ENCODE measurements at regions not wholly inside any gene's neighbourhood (a gene's known extent, or its start where the extent isn't known, plus 50 kb on each side); places are given as distances from the start of the nearest gene placed in this dataset.

DNA sequence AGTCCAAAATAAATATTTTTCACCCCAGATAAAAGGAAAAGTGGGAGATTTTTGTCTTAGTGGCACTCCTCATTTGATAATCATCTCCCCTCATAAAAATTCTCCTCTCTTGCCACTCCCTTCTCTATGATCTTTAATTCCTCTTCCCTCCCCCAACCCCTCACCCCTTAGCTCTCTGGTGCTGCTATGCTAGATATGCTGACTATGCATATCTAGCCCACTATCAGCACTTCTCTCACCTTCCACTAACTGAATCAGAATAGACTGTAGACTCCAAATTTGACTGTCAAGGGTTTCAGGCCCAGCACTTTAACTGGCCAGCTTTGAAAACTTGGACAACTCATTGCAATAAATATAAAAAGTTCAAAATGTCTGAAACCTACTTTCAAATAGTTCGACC is 254.2 kb downstream of the ETNK1 start:
- TF ChIP-seq, protein P1, sequence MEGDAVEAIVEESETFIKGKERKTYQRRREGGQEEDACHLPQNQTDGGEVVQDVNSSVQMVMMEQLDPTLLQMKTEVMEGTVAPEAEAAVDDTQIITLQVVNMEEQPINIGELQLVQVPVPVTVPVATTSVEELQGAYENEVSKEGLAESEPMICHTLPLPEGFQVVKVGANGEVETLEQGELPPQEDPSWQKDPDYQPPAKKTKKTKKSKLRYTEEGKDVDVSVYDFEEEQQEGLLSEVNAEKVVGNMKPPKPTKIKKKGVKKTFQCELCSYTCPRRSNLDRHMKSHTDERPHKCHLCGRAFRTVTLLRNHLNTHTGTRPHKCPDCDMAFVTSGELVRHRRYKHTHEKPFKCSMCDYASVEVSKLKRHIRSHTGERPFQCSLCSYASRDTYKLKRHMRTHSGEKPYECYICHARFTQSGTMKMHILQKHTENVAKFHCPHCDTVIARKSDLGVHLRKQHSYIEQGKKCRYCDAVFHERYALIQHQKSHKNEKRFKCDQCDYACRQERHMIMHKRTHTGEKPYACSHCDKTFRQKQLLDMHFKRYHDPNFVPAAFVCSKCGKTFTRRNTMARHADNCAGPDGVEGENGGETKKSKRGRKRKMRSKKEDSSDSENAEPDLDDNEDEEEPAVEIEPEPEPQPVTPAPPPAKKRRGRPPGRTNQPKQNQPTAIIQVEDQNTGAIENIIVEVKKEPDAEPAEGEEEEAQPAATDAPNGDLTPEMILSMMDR (IDR thresholded peaks at IDR 0.05; ENCODE audit: insufficient read depth, low read length, poor library complexity, severe bottlenecking), result no peak
- TF ChIP-seq EZH2phosphoT487 (conservative IDR thresholded peaks at IDR 0.05; ENCODE audit: low read length), result no peak
